GOT3 (cell line): ENCODE measurements at regions not wholly inside any gene's neighbourhood (a gene's known extent, or its start where the extent isn't known, plus 50 kb on each side); places are given as distances from the start of the nearest gene placed in this dataset.

Experiments used
- DNase-seq: peaks from one replicate; lab custom pipeline; 2025; ENCODE audit warnings: mixed read lengths; lab: John Stamatoyannopoulos, UW

GRCh38 chr9:107999890-108000289, 510.3 kb upstream of the KLF4 start:
- no peak for DNase-seq

- no peak for DNase-seq
These were observed 509.4 kb upstream of the KLF4 start for GRCh38 chr9:107999011-107999410.

- no peak for DNase-seq
These were observed 505.1 kb upstream of the KLF4 start for GRCh38 chr9:107994648-107995047.

GRCh38 chr9:107992271-107992670, 502.7 kb upstream of the KLF4 start:
- no peak for DNase-seq

- no peak for DNase-seq
These were observed 502.0 kb upstream of the KLF4 start for GRCh38 chr9:107991581-107991980.

- no peak for DNase-seq
These were observed 500.0 kb upstream of the KLF4 start for GRCh38 chr9:107989544-107989943.

- no peak for DNase-seq
These were observed 499.5 kb upstream of the KLF4 start for GRCh38 chr9:107989099-107989498.

- no peak for DNase-seq
These were observed 495.4 kb upstream of the KLF4 start for GRCh38 chr9:107984956-107985355.

GRCh38 chr9:107983762-107984161, 494.2 kb upstream of the KLF4 start:
- no peak for DNase-seq

GRCh38 chr9:107983181-107983603, 493.6 kb upstream of the KLF4 start:
- DNase-seq: no peak

GRCh38 chr9:107982745-107983144, 493.2 kb upstream of the KLF4 start:
- no peak for DNase-seq

GRCh38 chr9:107982001-107982400, 492.4 kb upstream of the KLF4 start:
- DNase-seq: no peak

GRCh38 chr9:107980984-107981383, 491.4 kb upstream of the KLF4 start:
- DNase-seq: no peak

GRCh38 chr9:107976767-107977166, 487.2 kb upstream of the KLF4 start:
- no peak for DNase-seq

- no peak for DNase-seq
These were observed 485.9 kb upstream of the KLF4 start for GRCh38 chr9:107975426-107976010.

GRCh38 chr9:107973451-107973850, 483.9 kb upstream of the KLF4 start:
- DNase-seq: no peak

GRCh38 chr9:107972346-107972745, 482.8 kb upstream of the KLF4 start:
- DNase-seq: no peak

- no peak for DNase-seq
These were observed 481.7 kb upstream of the KLF4 start for GRCh38 chr9:107971241-107971640.

- DNase-seq: no peak
These were observed 481.2 kb upstream of the KLF4 start for GRCh38 chr9:107970726-107971125.

- DNase-seq: no peak
These were observed 480.2 kb upstream of the KLF4 start for GRCh38 chr9:107969727-107970126.

GRCh38 chr9:107969141-107969540, 479.6 kb upstream of the KLF4 start:
- DNase-seq: no peak

GRCh38 chr9:107963246-107963645, 473.7 kb upstream of the KLF4 start:
- no peak for DNase-seq

- no peak for DNase-seq
These were observed 471.3 kb upstream of the KLF4 start for GRCh38 chr9:107960916-107961315.

- no peak for DNase-seq
These were observed 464.7 kb upstream of the KLF4 start for GRCh38 chr9:107954312-107954711.
